RCC 7860 (cell line): ENCODE measurements at regions not wholly inside any gene's neighbourhood (a gene's known extent, or its start where the extent isn't known, plus 50 kb on each side); places are given as distances from the start of the nearest gene placed in this dataset.

Experiments
- DNase-seq: peaks from one replicate; pipeline ENCODE4 v3.0.0-alpha.2; 2015; ENCODE audit warnings: low spot score
- FAIRE-seq: peaks from 2 replicates; lab custom pipeline; 2012; peaks lifted over from hg19 to GRCh38; lab: Jason Lieb, UNC

GRCh38 chr5:141778683-141779082, 96.7 kb upstream of the ARAP3 start:
- peak; percentile 23 for DNase-seq

GRCh38 chr5:141778206-141778605, 96.2 kb upstream of the ARAP3 start:
- FAIRE-seq (peak; percentile 91), DNase-seq (peak; percentile 92)

More at GRCh38 chr5:141778683-141779082, 96.7 kb upstream of the ARAP3 start:
- FAIRE-seq: no peak

- FAIRE-seq (no peak), DNase-seq (no peak)
Observed at GRCh38 chr5:141777711-141778110, 95.7 kb upstream of the ARAP3 start.

- FAIRE-seq: no peak
- DNase-seq: no peak
Observed at GRCh38 chr5:141777130-141777529, 95.1 kb upstream of the ARAP3 start.

- no peak for DNase-seq
- no peak for FAIRE-seq
Observed at GRCh38 chr5:141773779-141774562, 91.9 kb upstream of the ARAP3 start.

GRCh38 chr5:141772281-141772680, 90.3 kb upstream of the ARAP3 start:
- DNase-seq (no peak), FAIRE-seq (no peak)

- no peak for FAIRE-seq
- no peak for DNase-seq
Observed at GRCh38 chr5:141771562-141771961, 89.5 kb upstream of the ARAP3 start.

- no peak for FAIRE-seq
- DNase-seq: no peak
Observed at GRCh38 chr5:141771031-141771430, 89.0 kb upstream of the ARAP3 start.

- FAIRE-seq (no peak), DNase-seq (no peak)
Observed at GRCh38 chr5:141769671-141770070, 87.6 kb upstream of the ARAP3 start.

GRCh38 chr5:141767671-141768070, 85.6 kb upstream of the ARAP3 start:
- FAIRE-seq (no peak), DNase-seq (no peak)

- DNase-seq (no peak), FAIRE-seq (no peak)
Observed at GRCh38 chr5:141765896-141766551, 84.0 kb upstream of the ARAP3 start.

GRCh38 chr5:141763541-141763940, 81.5 kb upstream of the ARAP3 start:
- DNase-seq (no peak), FAIRE-seq (no peak)

GRCh38 chr5:141762790-141763368, 80.8 kb upstream of the ARAP3 start:
- DNase-seq: no peak
- no peak for FAIRE-seq

- FAIRE-seq: no peak
Observed at GRCh38 chr5:141762316-141762715, 80.3 kb upstream of the ARAP3 start.

GRCh38 chr5:141760753-141761152, 78.7 kb upstream of the ARAP3 start:
- DNase-seq: no peak
- no peak for FAIRE-seq

More at GRCh38 chr5:141762316-141762715, 80.3 kb upstream of the ARAP3 start:
- DNase-seq: no peak

- DNase-seq (no peak), FAIRE-seq (no peak)
Observed at GRCh38 chr5:141760193-141760592, 78.2 kb upstream of the ARAP3 start.

GRCh38 chr5:141758310-141758998, 76.4 kb upstream of the ARAP3 start:
- DNase-seq (no peak), FAIRE-seq (no peak)

GRCh38 chr5:141757402-141757801, 75.4 kb upstream of the ARAP3 start:
- FAIRE-seq: no peak
- peak; percentile 8 for DNase-seq

- FAIRE-seq (no peak), DNase-seq (no peak)
Observed at GRCh38 chr5:141756196-141756595, 74.2 kb upstream of the ARAP3 start.

GRCh38 chr5:141753971-141754713, 72.1 kb upstream of the ARAP3 start:
- FAIRE-seq: no peak
- DNase-seq: no peak
